ENCODE measurements at regions not wholly inside any gene's neighbourhood (a gene's known extent, or its start where the extent isn't known, plus 50 kb on each side); places are given as distances from the start of the nearest gene placed in this dataset.
"Not testable (repeated sequence)": the region's sequence is repeated elsewhere in the genome, so short reads cannot be mapped to it uniquely, and the experiment has no call there.

GRCh38 chr18:4691836-4692235 is 236.7 kb upstream of the DLGAP1 start:
- Histone ChIP-seq H3K27me3 (no peaks in the 10 kb centered on the region), H3K9me3 (peaks cover 10% of the 10 kb centered on the region), H3K27ac (no peak overlapping the region), H3K36me3 (no peaks in the 10 kb centered on the region), H3K4me1 (no peaks in the 10 kb centered on the region), H3K4me3 (no peak overlapping the region)
- no peak for DNase-seq (ENCODE audit: low spot score in 2 of 2)
- no peak for TF ChIP-seq EP300 (IDR thresholded peaks at IDR 0.05)
- TF ChIP-seq, protein P1, sequence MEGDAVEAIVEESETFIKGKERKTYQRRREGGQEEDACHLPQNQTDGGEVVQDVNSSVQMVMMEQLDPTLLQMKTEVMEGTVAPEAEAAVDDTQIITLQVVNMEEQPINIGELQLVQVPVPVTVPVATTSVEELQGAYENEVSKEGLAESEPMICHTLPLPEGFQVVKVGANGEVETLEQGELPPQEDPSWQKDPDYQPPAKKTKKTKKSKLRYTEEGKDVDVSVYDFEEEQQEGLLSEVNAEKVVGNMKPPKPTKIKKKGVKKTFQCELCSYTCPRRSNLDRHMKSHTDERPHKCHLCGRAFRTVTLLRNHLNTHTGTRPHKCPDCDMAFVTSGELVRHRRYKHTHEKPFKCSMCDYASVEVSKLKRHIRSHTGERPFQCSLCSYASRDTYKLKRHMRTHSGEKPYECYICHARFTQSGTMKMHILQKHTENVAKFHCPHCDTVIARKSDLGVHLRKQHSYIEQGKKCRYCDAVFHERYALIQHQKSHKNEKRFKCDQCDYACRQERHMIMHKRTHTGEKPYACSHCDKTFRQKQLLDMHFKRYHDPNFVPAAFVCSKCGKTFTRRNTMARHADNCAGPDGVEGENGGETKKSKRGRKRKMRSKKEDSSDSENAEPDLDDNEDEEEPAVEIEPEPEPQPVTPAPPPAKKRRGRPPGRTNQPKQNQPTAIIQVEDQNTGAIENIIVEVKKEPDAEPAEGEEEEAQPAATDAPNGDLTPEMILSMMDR (IDR thresholded peaks at IDR 0.05): no peak
- TF ChIP-seq POLR2AphosphoS5 (IDR thresholded peaks at IDR 0.05): no peak
- no peak for TF ChIP-seq POLR2A (IDR thresholded peaks at IDR 0.05)
- 96% methylated on average over 17 of the region's 17 CpGs for WGBS

DNA sequence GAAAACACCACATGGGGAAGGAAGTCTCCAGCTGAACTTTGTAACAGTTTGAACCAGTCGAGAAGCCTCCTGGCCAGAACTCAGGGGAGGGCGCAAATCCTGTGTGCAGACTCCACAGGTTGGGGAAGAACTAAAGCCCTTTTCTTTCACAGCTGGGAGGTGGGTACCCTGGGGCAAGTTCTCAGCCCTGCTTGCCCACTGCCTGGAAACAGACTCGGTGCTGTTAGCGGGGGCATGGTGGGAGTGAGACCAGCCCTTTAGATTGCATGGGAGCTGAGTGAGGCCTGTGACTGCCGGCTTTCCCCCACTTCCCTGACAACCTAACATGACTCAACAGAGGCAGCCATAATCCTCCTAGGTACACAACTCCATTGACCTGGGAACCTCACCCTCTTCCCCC is 223.6 kb upstream of the DLGAP1 start:
- WGBS: 80% methylated on average over 2 of the region's 5 CpGs
- H3K4me3 ChIP-seq; DNase-seq (ENCODE audit: low spot score in 2 of 2); H3K9me3 ChIP-seq; H3K36me3 ChIP-seq; H3K4me1 ChIP-seq; H3K27me3 ChIP-seq; H3K27ac ChIP-seq: not testable (repeated sequence)

DNA sequence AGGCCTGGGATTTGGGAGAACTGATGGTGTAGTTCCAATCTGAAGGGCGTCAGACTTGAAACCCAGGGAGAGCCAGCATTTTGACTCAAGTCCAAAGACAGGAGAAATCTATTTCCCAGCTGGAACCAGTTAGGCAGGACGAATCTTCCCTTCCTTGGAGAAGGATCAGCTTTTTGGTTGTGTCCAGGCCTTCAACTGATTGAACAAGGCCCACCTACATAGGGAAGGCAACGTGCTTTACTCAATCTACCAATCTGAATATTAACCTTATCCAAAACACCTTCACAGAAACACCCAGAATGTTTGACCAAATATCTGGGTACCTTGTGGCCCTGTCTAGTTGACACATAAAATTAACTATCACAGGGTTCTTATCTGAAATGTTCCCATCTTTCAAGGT is 221.9 kb upstream of the DLGAP1 start:
- no peaks in the 10 kb centered on the region for H3K36me3 ChIP-seq
- peaks cover 5% of the 10 kb centered on the region for H3K9me3 ChIP-seq
- H3K27me3 ChIP-seq: no peaks in the 10 kb centered on the region
- TF ChIP-seq, protein P1 (IDR thresholded peaks at IDR 0.05): no peak
- TF ChIP-seq EP300 (IDR thresholded peaks at IDR 0.05): no peak
- TF ChIP-seq POLR2A (IDR thresholded peaks at IDR 0.05): no peak
- no peak for TF ChIP-seq POLR2AphosphoS5 (IDR thresholded peaks at IDR 0.05)
- no peak overlapping the region for H3K27ac ChIP-seq
- WGBS: 68% methylated on average over 3 of the region's 3 CpGs
- no peak overlapping the region for H3K4me3 ChIP-seq
- no peak for DNase-seq (ENCODE audit: low spot score in 2 of 2)
- no peaks in the 10 kb centered on the region for H3K4me1 ChIP-seq

- DNase-seq (ENCODE audit: low spot score in 2 of 2): no peak
- Histone ChIP-seq H3K36me3 (no peaks in the 10 kb centered on the region), H3K4me1 (no peaks in the 10 kb centered on the region), H3K27me3 (no peaks in the 10 kb centered on the region), H3K27ac (no peak overlapping the region), H3K9me3 (peaks cover 7% of the 10 kb centered on the region), H3K4me3 (no peak overlapping the region)
- TF ChIP-seq POLR2AphosphoS5 (IDR thresholded peaks at IDR 0.05) (no peak), EP300 (IDR thresholded peaks at IDR 0.05) (no peak), POLR2A (IDR thresholded peaks at IDR 0.05) (no peak)
- TF ChIP-seq, protein P1 (IDR thresholded peaks at IDR 0.05): no peak
- 82% methylated on average over 6 of the region's 6 CpGs for WGBS
These were observed 217.1 kb upstream of the DLGAP1 start for GRCh38 chr18:4672162-4672561.

- DNase-seq (ENCODE audit: low spot score in 2 of 2): no peak
- H3K4me3 ChIP-seq: no peak overlapping the region
- no peaks in the 10 kb centered on the region for H3K27me3 ChIP-seq
- no peaks in the 10 kb centered on the region for H3K36me3 ChIP-seq
- H3K9me3 ChIP-seq: peaks cover 9% of the 10 kb centered on the region
- H3K4me1 ChIP-seq: no peaks in the 10 kb centered on the region
- TF ChIP-seq POLR2AphosphoS5 (IDR thresholded peaks at IDR 0.05) (no peak), POLR2A (IDR thresholded peaks at IDR 0.05) (no peak), EP300 (IDR thresholded peaks at IDR 0.05) (no peak)
- TF ChIP-seq, protein P1 (IDR thresholded peaks at IDR 0.05): no peak
- no peak overlapping the region for H3K27ac ChIP-seq
These were observed 203.7 kb upstream of the DLGAP1 start for GRCh38 chr18:4658804-4659203.

DNA sequence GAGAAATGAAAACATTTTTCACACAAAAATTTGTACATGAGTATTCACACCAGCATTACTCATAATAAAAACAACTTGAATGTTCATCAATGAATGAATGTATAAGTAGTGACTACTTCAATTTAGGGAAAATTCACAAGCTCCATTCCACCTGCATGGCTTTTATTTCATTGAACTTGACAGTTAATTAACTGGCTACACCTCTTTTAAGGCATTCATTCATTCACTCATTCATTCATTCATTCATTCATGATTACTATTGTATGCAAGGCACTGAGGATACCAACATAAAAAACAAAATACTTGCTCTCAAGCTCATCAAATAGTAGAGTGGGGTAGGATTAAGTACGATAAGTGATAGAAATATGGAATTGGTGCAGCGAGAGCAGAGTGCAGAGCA is 198.3 kb upstream of the DLGAP1 start:
- Histone ChIP-seq H3K27ac (no peak overlapping the region), H3K4me3 (no peak overlapping the region), H3K9me3 (no peaks in the 10 kb centered on the region), H3K4me1 (no peaks in the 10 kb centered on the region), H3K36me3 (no peaks in the 10 kb centered on the region), H3K27me3 (no peaks in the 10 kb centered on the region)
- TF ChIP-seq EP300 (IDR thresholded peaks at IDR 0.05) (no peak), POLR2AphosphoS5 (IDR thresholded peaks at IDR 0.05) (no peak), POLR2A (IDR thresholded peaks at IDR 0.05) (no peak)
- TF ChIP-seq, protein P1 (IDR thresholded peaks at IDR 0.05): no peak
- DNase-seq (ENCODE audit: low spot score in 2 of 2): no peak
- WGBS: 97% methylated on average over 2 of the region's 2 CpGs

Measured in suprapubic skin (tissue), 4 donors.